GM21423 (cell line): ENCODE measurements at regions not wholly inside any gene's neighbourhood (a gene's known extent, or its start where the extent isn't known, plus 50 kb on each side); places are given as distances from the start of the nearest gene placed in this dataset.
"Not testable (repeated sequence)": the region's sequence is repeated elsewhere in the genome, so short reads cannot be mapped to it uniquely, and the experiment has no call there.

ENCODE experiments used
- ATAC-seq: cut with Tn5 transposase; IDR thresholded peaks from one replicate; pipeline ENCODE4 v1.9.1; 2021; ENCODE audit warnings: mild to moderate bottlenecking, moderate library complexity; ENCODE audit not compliant: unreplicated experiment

GRCh38 chr11:80733790-80734189 is 1293.0 kb upstream of the TENM4 start:
- ATAC-seq: no peak

GRCh38 chr11:80733361-80733760 is 1292.5 kb upstream of the TENM4 start:
- ATAC-seq: no peak

- peak; percentile 88 for ATAC-seq
Observed at GRCh38 chr11:80727315-80727714, 1286.5 kb upstream of the TENM4 start.

GRCh38 chr11:80726236-80726635 is 1285.4 kb upstream of the TENM4 start:
- ATAC-seq: no peak

GRCh38 chr11:80724366-80724765 is 1283.5 kb upstream of the TENM4 start:
- no peak for ATAC-seq

- no peak for ATAC-seq
Observed at GRCh38 chr11:80722629-80723028, 1281.8 kb upstream of the TENM4 start.

- ATAC-seq: no peak
Observed at GRCh38 chr11:80720295-80720694, 1279.5 kb upstream of the TENM4 start.

GRCh38 chr11:80719292-80719646 is 1278.4 kb upstream of the TENM4 start:
- no peak for ATAC-seq

- no peak for ATAC-seq
Observed at GRCh38 chr11:80718611-80719291, 1277.9 kb upstream of the TENM4 start.

GRCh38 chr11:80702264-80702663 is 1261.4 kb upstream of the TENM4 start:
- no peak for ATAC-seq

- ATAC-seq: no peak
Observed at GRCh38 chr11:80700386-80700785, 1259.6 kb upstream of the TENM4 start.

GRCh38 chr11:80699406-80700177 is 1258.8 kb upstream of the TENM4 start:
- not testable (repeated sequence) for ATAC-seq

GRCh38 chr11:80698637-80699036 is 1257.8 kb upstream of the TENM4 start:
- ATAC-seq: no peak

GRCh38 chr11:80694385-80694784 is 1253.6 kb upstream of the TENM4 start:
- no peak for ATAC-seq

- no peak for ATAC-seq
Observed at GRCh38 chr11:80687941-80688340, 1247.1 kb upstream of the TENM4 start.

- no peak for ATAC-seq
Observed at GRCh38 chr11:80686889-80687288, 1246.1 kb upstream of the TENM4 start.

- ATAC-seq: no peak
Observed at GRCh38 chr11:80673566-80673965, 1232.7 kb upstream of the TENM4 start.

- ATAC-seq: no peak
Observed at GRCh38 chr11:80669620-80670019, 1228.8 kb upstream of the TENM4 start.

GRCh38 chr11:80668039-80668438 is 1227.2 kb upstream of the TENM4 start:
- ATAC-seq: no peak

- no peak for ATAC-seq
Observed at GRCh38 chr11:80655834-80656233, 1215.0 kb upstream of the TENM4 start.

- ATAC-seq: no peak
Observed at GRCh38 chr11:80650966-80651365, 1210.1 kb upstream of the TENM4 start.

GRCh38 chr11:80649186-80649585 is 1208.4 kb upstream of the TENM4 start:
- ATAC-seq: no peak

- ATAC-seq: no peak
Observed at GRCh38 chr11:80638296-80638695, 1197.5 kb upstream of the TENM4 start.
